Activated T-helper 17 cell treated with anti-CD3 and anti-CD28 coated beads, Interleukin-2, amount 50 U/mL, for 72 hours (primary cell): ENCODE measurements at regions not wholly inside any gene's neighbourhood (a gene's known extent, or its start where the extent isn't known, plus 50 kb on each side); places are given as distances from the start of the nearest gene placed in this dataset.
A peak's percentile ranks its signal among the peaks of the same experiment; 100 is the strongest.

Source experiments
- ATAC-seq: fragments of 150-1000 bp; cut with Tn5 transposase; replicated peaks from 2 replicates; pipeline ENCODE4 v1.10.0; 2021; ENCODE audit warnings: mild to moderate bottlenecking, moderate library complexity
- H3K27ac Mint-ChIP-seq: one replicate; pipeline ENCODE4 v1.8.0; 2022; ENCODE audit warnings: mixed read lengths
- H3K27me3 Mint-ChIP-seq: one replicate; pipeline ENCODE4 v1.8.0; 2022; ENCODE audit warnings: mixed read lengths
- H3K36me3 Mint-ChIP-seq: one replicate; pipeline ENCODE4 v1.8.0; 2022; ENCODE audit warnings: low read depth, mild to moderate bottlenecking, mixed read lengths
- H3K4me1 Mint-ChIP-seq: one replicate; pipeline ENCODE4 v1.8.0; 2022; ENCODE audit warnings: mixed read lengths
- H3K4me3 Mint-ChIP-seq: one replicate; pipeline ENCODE4 v1.8.0; 2022; ENCODE audit warnings: mild to moderate bottlenecking, mixed read lengths
- H3K9me3 Mint-ChIP-seq: one replicate; pipeline ENCODE4 v1.8.0; 2022; ENCODE audit warnings: mixed read lengths

GRCh38 chr11:35066030-35066429, 72.9 kb upstream of the CD44 start:
- H3K27me3 Mint-ChIP-seq: no peaks in the 10 kb centered on the region
- peaks cover 10% of the 10 kb centered on the region for H3K9me3 Mint-ChIP-seq
- H3K27ac Mint-ChIP-seq: peak overlapping the region; percentile 49
- H3K4me1 Mint-ChIP-seq: peaks cover 23% of the 10 kb centered on the region
- H3K4me3 Mint-ChIP-seq: peak overlapping the region; percentile 58
- no peak for ATAC-seq
- peaks cover 6% of the 10 kb centered on the region for H3K36me3 Mint-ChIP-seq

- H3K27me3 Mint-ChIP-seq: no peaks in the 10 kb centered on the region
- peaks cover 10% of the 10 kb centered on the region for H3K9me3 Mint-ChIP-seq
- peak overlapping the region; percentile 58 for H3K4me3 Mint-ChIP-seq
- peak; percentile 94 for ATAC-seq
- H3K27ac Mint-ChIP-seq: peak overlapping the region; percentile 49
- H3K4me1 Mint-ChIP-seq: peaks cover 25% of the 10 kb centered on the region
- H3K36me3 Mint-ChIP-seq: peaks cover 6% of the 10 kb centered on the region
Measured at GRCh38 chr11:35066783-35067423, 72.1 kb upstream of the CD44 start.

DNA sequence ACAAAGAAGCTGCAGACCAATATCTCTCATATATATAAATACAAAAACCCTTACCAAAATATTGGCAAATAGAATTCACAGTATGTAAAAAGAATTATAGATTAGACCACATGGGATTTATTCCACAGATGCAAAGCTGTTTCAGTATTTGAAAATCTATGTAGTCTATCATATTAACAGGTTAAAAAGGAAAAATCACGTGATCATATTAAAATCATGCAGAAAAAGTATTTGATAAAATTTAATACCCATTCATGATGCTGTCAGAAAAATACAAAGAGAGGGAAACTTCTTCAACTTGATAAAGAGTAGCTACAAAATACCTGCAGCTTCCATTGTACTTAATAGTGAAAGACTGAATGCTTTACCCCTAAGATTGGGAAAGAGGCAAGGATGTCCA, 67.2 kb upstream of the CD44 start:
- peaks cover 10% of the 10 kb centered on the region for H3K9me3 Mint-ChIP-seq
- H3K4me3 Mint-ChIP-seq: peak overlapping the region; percentile 74
- H3K36me3 Mint-ChIP-seq: peaks cover 6% of the 10 kb centered on the region
- no peak overlapping the region for H3K27ac Mint-ChIP-seq
- peaks cover 47% of the 10 kb centered on the region for H3K4me1 Mint-ChIP-seq
- no peak for ATAC-seq
- H3K27me3 Mint-ChIP-seq: no peaks in the 10 kb centered on the region

DNA sequence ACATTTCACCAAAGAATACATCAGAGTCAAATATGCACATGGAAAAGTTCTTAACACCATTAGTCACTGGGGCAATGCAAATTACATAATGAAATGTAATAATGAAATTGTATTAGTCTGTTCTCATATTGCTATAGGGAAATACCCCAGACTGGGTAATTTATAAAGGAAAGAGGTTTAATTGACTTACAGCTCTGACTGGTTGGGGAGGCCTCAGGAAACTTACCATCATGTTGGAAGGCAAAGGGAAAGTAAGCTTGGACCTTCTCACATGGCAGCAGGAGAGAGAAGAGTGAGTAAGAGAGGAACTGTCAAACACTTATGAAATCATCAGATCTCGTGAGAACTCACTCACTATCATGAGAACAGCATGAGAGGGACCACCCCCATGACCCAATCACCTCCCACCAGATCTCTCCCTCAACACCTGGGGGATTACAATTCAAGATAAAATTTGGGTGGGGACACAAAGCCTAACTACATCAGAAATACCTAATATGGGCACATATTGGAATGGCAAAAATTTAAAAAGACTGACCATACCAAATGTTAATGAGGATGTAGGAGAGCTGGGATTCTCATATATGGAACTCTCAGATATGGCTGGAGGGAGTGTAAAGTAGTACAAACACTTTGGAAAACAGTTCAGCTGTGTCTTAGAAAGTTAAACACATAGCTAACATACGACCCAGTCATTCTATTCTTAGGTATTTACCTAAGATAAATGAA, 65.1 kb upstream of the CD44 start:
- ATAC-seq: peak; percentile 58
- peaks cover 6% of the 10 kb centered on the region for H3K36me3 Mint-ChIP-seq
- peak overlapping the region; percentile 28 for H3K27ac Mint-ChIP-seq
- H3K4me3 Mint-ChIP-seq: peak overlapping the region; percentile 74
- peaks cover 10% of the 10 kb centered on the region for H3K9me3 Mint-ChIP-seq
- H3K4me1 Mint-ChIP-seq: peaks cover 55% of the 10 kb centered on the region
- no peaks in the 10 kb centered on the region for H3K27me3 Mint-ChIP-seq

- H3K9me3 Mint-ChIP-seq: peaks cover 5% of the 10 kb centered on the region
- H3K27me3 Mint-ChIP-seq: no peaks in the 10 kb centered on the region
- H3K36me3 Mint-ChIP-seq: no peaks in the 10 kb centered on the region
- no peak for ATAC-seq
- peak overlapping the region; percentile 15 for H3K27ac Mint-ChIP-seq
- peak overlapping the region; percentile 27 for H3K4me3 Mint-ChIP-seq
- peaks cover 72% of the 10 kb centered on the region for H3K4me1 Mint-ChIP-seq
Measured at GRCh38 chr11:35076201-35077100, 62.5 kb upstream of the CD44 start.

GRCh38 chr11:35077709-35078469, 61.1 kb upstream of the CD44 start:
- H3K36me3 Mint-ChIP-seq: no peaks in the 10 kb centered on the region
- peak; percentile 71 for ATAC-seq
- peak overlapping the region; percentile 71 for H3K4me3 Mint-ChIP-seq
- peak overlapping the region; percentile 95 for H3K27ac Mint-ChIP-seq
- no peaks in the 10 kb centered on the region for H3K27me3 Mint-ChIP-seq
- H3K9me3 Mint-ChIP-seq: peaks cover 5% of the 10 kb centered on the region
- H3K4me1 Mint-ChIP-seq: peaks cover 68% of the 10 kb centered on the region

- Mint-ChIP-seq H3K27ac (peak overlapping the region; percentile 95), H3K36me3 (no peaks in the 10 kb centered on the region), H3K4me1 (peaks cover 69% of the 10 kb centered on the region), H3K4me3 (peak overlapping the region; percentile 71), H3K9me3 (peaks cover 5% of the 10 kb centered on the region), H3K27me3 (no peaks in the 10 kb centered on the region)
- no peak for ATAC-seq
Measured at GRCh38 chr11:35078470-35078735, 60.6 kb upstream of the CD44 start.

DNA sequence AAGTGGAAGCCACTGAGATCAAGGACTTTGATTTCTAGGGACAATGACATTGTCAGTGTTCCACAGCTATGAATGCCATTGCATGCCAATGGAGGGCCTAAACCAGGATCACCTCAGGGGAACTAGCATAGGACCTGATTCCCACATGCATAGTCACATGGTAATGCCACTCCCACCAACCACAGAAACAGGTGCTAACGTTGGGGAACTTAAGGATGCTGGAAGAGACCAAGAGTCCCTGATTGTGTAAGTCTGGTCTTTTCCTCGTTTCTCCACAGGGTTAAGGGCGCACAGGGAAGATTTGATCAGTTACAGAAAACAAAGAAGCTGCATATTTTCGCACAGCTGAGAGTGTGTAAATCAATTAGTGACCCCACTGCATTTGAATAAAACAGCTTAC, 59.4 kb upstream of the CD44 start:
- ATAC-seq: no peak
- Mint-ChIP-seq H3K4me1 (peaks cover 70% of the 10 kb centered on the region), H3K9me3 (peaks cover 5% of the 10 kb centered on the region), H3K27ac (no peak overlapping the region), H3K4me3 (peak overlapping the region; percentile 71), H3K36me3 (no peaks in the 10 kb centered on the region), H3K27me3 (no peaks in the 10 kb centered on the region)

GRCh38 chr11:35082321-35083180, 56.4 kb upstream of the CD44 start:
- peaks cover 5% of the 10 kb centered on the region for H3K9me3 Mint-ChIP-seq
- H3K4me1 Mint-ChIP-seq: peaks cover 58% of the 10 kb centered on the region
- peak; percentile 75 for ATAC-seq
- peak overlapping the region; percentile 91 for H3K27ac Mint-ChIP-seq
- no peaks in the 10 kb centered on the region for H3K27me3 Mint-ChIP-seq
- H3K36me3 Mint-ChIP-seq: no peaks in the 10 kb centered on the region
- H3K4me3 Mint-ChIP-seq: peak overlapping the region; percentile 82

GRCh38 chr11:35083181-35083430, 55.9 kb upstream of the CD44 start:
- Mint-ChIP-seq H3K4me1 (peaks cover 55% of the 10 kb centered on the region), H3K36me3 (no peaks in the 10 kb centered on the region), H3K9me3 (peaks cover 5% of the 10 kb centered on the region), H3K4me3 (peak overlapping the region; percentile 82), H3K27ac (peak overlapping the region; percentile 91), H3K27me3 (no peaks in the 10 kb centered on the region)
- no peak for ATAC-seq

- H3K36me3 Mint-ChIP-seq: no peaks in the 10 kb centered on the region
- H3K27ac Mint-ChIP-seq: peak overlapping the region; percentile 91
- peaks cover 57% of the 10 kb centered on the region for H3K4me1 Mint-ChIP-seq
- peak overlapping the region; percentile 82 for H3K4me3 Mint-ChIP-seq
- peaks cover 5% of the 10 kb centered on the region for H3K9me3 Mint-ChIP-seq
- peak; percentile 73 for ATAC-seq
- H3K27me3 Mint-ChIP-seq: no peaks in the 10 kb centered on the region
Measured at GRCh38 chr11:35083431-35084238, 55.3 kb upstream of the CD44 start.

- Mint-ChIP-seq H3K4me1 (peaks cover 49% of the 10 kb centered on the region), H3K27ac (peak overlapping the region; percentile 30), H3K36me3 (no peaks in the 10 kb centered on the region), H3K4me3 (no peak overlapping the region), H3K9me3 (peaks cover 5% of the 10 kb centered on the region), H3K27me3 (no peaks in the 10 kb centered on the region)
- ATAC-seq: no peak
Measured at GRCh38 chr11:35084817-35085440, 54.0 kb upstream of the CD44 start.
